ENCODE measurements at regions not wholly inside any gene's neighbourhood (a gene's known extent, or its start where the extent isn't known, plus 50 kb on each side); places are given as distances from the start of the nearest gene placed in this dataset.

GRCh38 chr1:229197265-229197585, 73.7 kb upstream of the RAB4A start:
- TF ChIP-seq POLR2A (IDR thresholded peaks at IDR 0.05): no peak
- no peak for TF ChIP-seq CTCF (IDR thresholded peaks at IDR 0.05)
